SK-N-SH (cell line): ENCODE measurements at regions not wholly inside any gene's neighbourhood (a gene's known extent, or its start where the extent isn't known, plus 50 kb on each side); places are given as distances from the start of the nearest gene placed in this dataset.

ENCODE experiments used
- CTCF ChIA-PET: fragments of 300-600, 350-600 bp; formaldehyde crosslinking; extraction: SDS; loops from one replicate; lab custom pipeline; 2021; lab: Yijun Ruan, JAX
- POLR2A ChIA-PET: fragments of 350-600 bp; sonication (Branson Sonifier 250); formaldehyde crosslinking; extraction: SDS; loops from one replicate; lab custom pipeline; 2020; ENCODE audit warnings: antibody characterized with exemption, inconsistent platforms; lab: Yijun Ruan, JAX
- DNase-seq: peaks from one replicate; pipeline ENCODE4 v3.0.0; 2012
- H2AFZ ChIP-seq: fragments of 200-600 bp; sonication (generic); 2 replicates; pipeline ENCODE4 v1.8.1; 2016; ENCODE audit warnings: antibody characterized with exemption, mild to moderate bottlenecking, low read depth
- H3F3A ChIP-seq: fragments of 200-600 bp; sonication (generic); replicated peaks from 2 replicates; pipeline ENCODE3; 2016; ENCODE audit warnings: antibody characterized with exemption, mild to moderate bottlenecking; ENCODE audit not compliant: insufficient read depth
- H3K27ac ChIP-seq, 2 experiments: fragments of 200-500 bp in 1 of 2; fragments of 200-600 bp in 1 of 2; sonication (Bioruptor generic) in 1 of 2; sonication (generic), shearing (Covaris generic) in 1 of 2; 2 replicates each; pipeline versions ENCODE4 v1.5.1 to v1.6.1; 2014 to 2016; ENCODE audit warnings: low read depth in 2 of 2, inconsistent platforms in 1 of 2, low read length in 1 of 2, mild to moderate bottlenecking in 1 of 2, mixed read lengths in 1 of 2
- H3K27me3 ChIP-seq: fragments of 200-600 bp; sonication (generic), shearing (Covaris generic); 2 replicates; pipeline ENCODE4 v1.6.1; 2016; ENCODE audit warnings: mixed run types; ENCODE audit not compliant: insufficient read depth
- H3K36me3 ChIP-seq, 2 experiments: fragments of 200-500 bp in 1 of 2; fragments of 200-600 bp in 1 of 2; sonication (Bioruptor generic) in 1 of 2; sonication (generic) in 1 of 2; replicated peaks in 1 of 2; 2 replicates each; pipeline versions ENCODE3 to v1.5.1; 2014 to 2016; ENCODE audit warnings: low read length in 1 of 2, mild to moderate bottlenecking in 1 of 2; ENCODE audit not compliant: insufficient read depth in 2 of 2, control insufficient read depth in 1 of 2
- H3K4me1 ChIP-seq, 2 experiments: fragments of 200-500 bp in 1 of 2; fragments of 200-600 bp in 1 of 2; sonication (Bioruptor generic) in 1 of 2; sonication (generic), shearing (Covaris generic) in 1 of 2; 2 replicates each; pipeline versions ENCODE4 v1.5.1 to v1.6.1; 2014 to 2016; ENCODE audit warnings: low read depth in 1 of 2, low read length in 1 of 2, mixed run types in 1 of 2; ENCODE audit not compliant: insufficient read depth in 2 of 2, control insufficient read depth in 1 of 2
- H3K4me2 ChIP-seq: fragments of 200-600 bp; sonication (generic), shearing (Covaris generic); 2 replicates; pipeline ENCODE4 v1.6.1; 2017; ENCODE audit warnings: mixed run types
- H3K4me3 ChIP-seq, 2 experiments: fragments of 200-500 bp in 1 of 2; fragments of 200-600 bp in 1 of 2; sonication (Bioruptor generic) in 1 of 2; sonication (generic), shearing (Covaris generic) in 1 of 2; 2 replicates each; pipeline versions ENCODE4 v1.5.1 to v1.8.1; 2014 to 2016; ENCODE audit warnings: low read depth in 2 of 2, inconsistent platforms in 1 of 2, low read length in 1 of 2, mild to moderate bottlenecking in 1 of 2, mixed read lengths in 1 of 2, moderate library complexity in 1 of 2
- H3K79me2 ChIP-seq: fragments of 200-600 bp; sonication (generic); 2 replicates; pipeline ENCODE4 v1.8.1; 2017; ENCODE audit warnings: mild to moderate bottlenecking; ENCODE audit not compliant: insufficient read depth
- H3K9ac ChIP-seq: fragments of 200-600 bp; sonication (generic); 2 replicates; pipeline ENCODE4 v1.6.1; 2017; ENCODE audit warnings: mixed run types
- H3K9me2 ChIP-seq: fragments of 200-600 bp; sonication (generic); 2 replicates; pipeline ENCODE4 v1.6.1; 2017; ENCODE audit warnings: mixed run types
- H3K9me3 ChIP-seq: fragments of 200-600 bp; sonication (generic); 2 replicates; pipeline ENCODE4 v1.6.1; 2017; ENCODE audit warnings: mixed run types, mild to moderate bottlenecking, moderate library complexity
- H4K20me1 ChIP-seq: fragments of 200-600 bp; sonication (generic); 2 replicates; pipeline ENCODE4 v1.6.1; 2017; ENCODE audit warnings: mild to moderate bottlenecking, mixed run types; ENCODE audit not compliant: insufficient read depth
- CHD2 ChIP-seq: fragments of 150-350 bp; IDR thresholded peaks from 2 replicates; pipeline ENCODE4 v1.6.1; 2018; ENCODE audit warnings: low read length; ENCODE audit not compliant: partially characterized antibody
- ELF1 ChIP-seq: IDR thresholded peaks from 2 replicates; pipeline ENCODE4 v1.4.0; 2012
- EP300 ChIP-seq, 2 experiments: IDR thresholded peaks; 2 replicates each; pipeline versions ENCODE4 v1.4.0 to v1.6.1; 2012; ENCODE audit warnings: borderline replicate concordance in 1 of 2, low read depth in 1 of 2, low read length in 1 of 2
- EZH2phosphoT487 ChIP-seq: fragments of 200-600 bp; sonication (generic); IDR thresholded peaks from 2 replicates; pipeline ENCODE4 v1.6.1; 2017; ENCODE audit warnings: low read depth, mixed run types, mild to moderate bottlenecking, antibody characterized with exemption, moderate library complexity, borderline replicate concordance
- FOSL2 ChIP-seq: IDR thresholded peaks from 2 replicates; pipeline ENCODE4 v1.4.0; 2012; ENCODE audit warnings: low read depth, mild to moderate bottlenecking, moderate library complexity, borderline replicate concordance
- FOXM1 ChIP-seq: IDR thresholded peaks from 2 replicates; pipeline ENCODE4 v1.4.0; 2012; ENCODE audit warnings: low read depth, mild to moderate bottlenecking
- GATA2 ChIP-seq: sonication (generic); formaldehyde crosslinking; IDR thresholded peaks from 2 replicates; pipeline ENCODE4 v1.5.0; 2020; ENCODE audit warnings: mild to moderate bottlenecking, missing genetic modification reagents
- MAX ChIP-seq: IDR thresholded peaks from 2 replicates; pipeline ENCODE4 v1.4.0; 2012; ENCODE audit warnings: low read depth
- NFIC ChIP-seq: IDR thresholded peaks from 2 replicates; pipeline ENCODE4 v1.4.0; 2012; ENCODE audit warnings: borderline replicate concordance
- PBX3 ChIP-seq: IDR thresholded peaks from 2 replicates; pipeline ENCODE4; 2012
- TCF12 ChIP-seq: IDR thresholded peaks from 2 replicates; pipeline ENCODE4 v1.4.0; 2012
- TEAD4 ChIP-seq: IDR thresholded peaks from 2 replicates; pipeline ENCODE4 v1.4.0; 2012; ENCODE audit warnings: mild to moderate bottlenecking, borderline replicate concordance; ENCODE audit not compliant: insufficient read depth
- USF2 ChIP-seq: fragments of 150-350 bp; IDR thresholded peaks from 2 replicates; pipeline ENCODE4 v1.6.1; 2017; ENCODE audit warnings: antibody characterized with exemption, low read length, low read depth, borderline replicate concordance
- WGBS: methylation state at CpG from one replicate; pipeline ENCODE4 v1.1.6; 2017; ENCODE audit warnings: low lambda C conversion rate; 5-methylcytosine and 5-hydroxymethylcytosine counted together
- TF ChIP-seq, protein P1 (sequence below): IDR thresholded peaks from 2 replicates; pipeline ENCODE4 v1.4.0; 2012; ENCODE audit warnings: low read depth, borderline replicate concordance

DNA sequence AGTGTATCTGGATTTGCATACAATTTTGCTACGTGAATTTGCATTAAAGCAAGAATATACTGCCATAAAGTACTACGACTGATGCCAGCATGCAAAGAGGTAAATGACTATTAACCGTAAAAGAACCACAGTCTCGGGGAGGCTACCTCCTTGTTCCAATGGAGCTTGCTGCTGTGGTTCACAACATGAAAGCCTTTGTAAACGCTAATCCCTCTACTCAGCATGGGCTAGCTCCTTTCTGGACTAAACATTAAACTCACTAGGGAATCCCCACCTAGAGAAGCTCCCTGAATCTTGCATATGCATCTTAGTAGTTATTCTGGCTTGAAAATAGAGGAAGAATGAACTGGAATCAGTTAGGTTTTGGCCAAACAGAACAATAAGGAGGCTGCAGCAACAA, 60.5 kb upstream of the ARHGAP32 start:
- Histone ChIP-seq H3K9me3 (no peaks in the 10 kb centered on the region), H4K20me1 (no peaks in the 10 kb centered on the region; the same call in 1 of the 2 replicates), H3K36me3 (no peaks in the 10 kb centered on the region), H2AFZ (no peak overlapping the region), H3K27me3 (no peaks in the 10 kb centered on the region), H3K4me1 (peaks cover 0 to 40% of the 10 kb centered on the region in 2 experiments; a peak in 2 of 4 replicates), H3K79me2 (peaks cover 73% of the 10 kb centered on the region), H3F3A (peaks cover 25% of the 10 kb centered on the region), H3K4me2 (no peak overlapping the region), H3K27ac (no peak overlapping the region), H3K4me3 (no peak overlapping the region), H3K9me2 (no peaks in the 10 kb centered on the region), H3K9ac (no peak overlapping the region)
- CTCF ChIA-PET = interaction anchor here (0.7 kb wide), 1 partner anchor 13 kb away, joined by 3 read pairs; no protein-coding TSS in a partner anchor
- POLR2A ChIA-PET = no interaction called here
- DNase-seq = no peak
- TF ChIP-seq CHD2 = no peak
- WGBS = 98% methylated on average over 5 of the region's 5 CpGs

- 0 out of 2 replicates have a peak, but pooled peaks have one; percentile 15 for TF ChIP-seq TCF12
- peak; percentile 64; the same call in 1 of the 2 replicates for TF ChIP-seq FOSL2
- peak; percentile 32; the same call in 1 of the 2 replicates for TF ChIP-seq PBX3
- TF ChIP-seq MAX = no peak
- Histone ChIP-seq H3F3A (peaks cover 41% of the 10 kb centered on the region), H3K4me3 (peak overlapping the region in 1 of 2 experiments; percentile 3; a peak in 1 of 4 replicates), H3K4me1 (peaks cover 4 to 53% of the 10 kb centered on the region in 2 experiments; a peak in 2 of 4 replicates), H3K27ac (peak overlapping the region in 1 of 2 experiments; percentile 82; a peak in 2 of 4 replicates), H3K9ac (peak overlapping the region; percentile 2; the same call in 1 of the 2 replicates), H2AFZ (no peak overlapping the region), H3K9me2 (no peaks in the 10 kb centered on the region), H3K4me2 (peak overlapping the region; percentile 36), H4K20me1 (no peaks in the 10 kb centered on the region; the same call in 1 of the 2 replicates), H3K9me3 (no peaks in the 10 kb centered on the region), H3K27me3 (no peaks in the 10 kb centered on the region), H3K36me3 (no peaks in the 10 kb centered on the region), H3K79me2 (peaks cover 71% of the 10 kb centered on the region)
- ChIA-PET POLR2A (no interaction called here), CTCF (interaction anchor here (1.1 kb wide), 1 partner anchor 22 kb away, joined by 3 read pairs; no protein-coding TSS in a partner anchor)
- no peak for DNase-seq
- WGBS = 21% methylated on average over 3 of the region's 3 CpGs
Observed at GRCh38 chr11:129251067-129251466, 58.9 kb upstream of the ARHGAP32 start.

- H3K9me3 ChIP-seq = no peaks in the 10 kb centered on the region
- H3K79me2 ChIP-seq = peaks cover 68% of the 10 kb centered on the region
- H3K27me3 ChIP-seq = no peaks in the 10 kb centered on the region
- no peak for DNase-seq
- POLR2A ChIA-PET = no interaction called here
- H3K9ac ChIP-seq = no peak overlapping the region
- TF ChIP-seq ELF1 = no peak
- no peak for TF ChIP-seq EZH2phosphoT487
- TF ChIP-seq GATA2 (CRISPR knock-in tag) = no peak
- no peak for TF ChIP-seq EP300 (IDR thresholded peaks at IDR 0.05; ENCODE audit: borderline replicate concordance in 1 of 2, low read depth in 1 of 2, low read length in 1 of 2)
- no peak for TF ChIP-seq TEAD4
- no peak for TF ChIP-seq USF2
- no peak for TF ChIP-seq FOXM1
- TF ChIP-seq, protein P1, sequence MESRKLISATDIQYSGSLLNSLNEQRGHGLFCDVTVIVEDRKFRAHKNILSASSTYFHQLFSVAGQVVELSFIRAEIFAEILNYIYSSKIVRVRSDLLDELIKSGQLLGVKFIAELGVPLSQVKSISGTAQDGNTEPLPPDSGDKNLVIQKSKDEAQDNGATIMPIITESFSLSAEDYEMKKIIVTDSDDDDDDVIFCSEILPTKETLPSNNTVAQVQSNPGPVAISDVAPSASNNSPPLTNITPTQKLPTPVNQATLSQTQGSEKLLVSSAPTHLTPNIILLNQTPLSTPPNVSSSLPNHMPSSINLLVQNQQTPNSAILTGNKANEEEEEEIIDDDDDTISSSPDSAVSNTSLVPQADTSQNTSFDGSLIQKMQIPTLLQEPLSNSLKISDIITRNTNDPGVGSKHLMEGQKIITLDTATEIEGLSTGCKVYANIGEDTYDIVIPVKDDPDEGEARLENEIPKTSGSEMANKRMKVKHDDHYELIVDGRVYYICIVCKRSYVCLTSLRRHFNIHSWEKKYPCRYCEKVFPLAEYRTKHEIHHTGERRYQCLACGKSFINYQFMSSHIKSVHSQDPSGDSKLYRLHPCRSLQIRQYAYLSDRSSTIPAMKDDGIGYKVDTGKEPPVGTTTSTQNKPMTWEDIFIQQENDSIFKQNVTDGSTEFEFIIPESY = no peak
- no peak for TF ChIP-seq NFIC
- CTCF ChIA-PET = no interaction called here
- H4K20me1 ChIP-seq = no peaks in the 10 kb centered on the region; the same call in 1 of the 2 replicates
- no peak overlapping the region for H2AFZ ChIP-seq
- WGBS = 100% methylated on average over 2 of the region's 2 CpGs
- H3K4me1 ChIP-seq = peaks cover 4 to 53% of the 10 kb centered on the region in 2 experiments; a peak in 2 of 4 replicates
- no peaks in the 10 kb centered on the region for H3K9me2 ChIP-seq
- H3K27ac ChIP-seq = peak overlapping the region in 1 of 2 experiments; percentile 82; a peak in 3 of 4 replicates
- peak overlapping the region; percentile 36; the same call in 1 of the 2 replicates for H3K4me2 ChIP-seq
- no peaks in the 10 kb centered on the region for H3K36me3 ChIP-seq
- H3K4me3 ChIP-seq = no peak overlapping the region
- peaks cover 45% of the 10 kb centered on the region for H3F3A ChIP-seq
Observed at GRCh38 chr11:129249923-129250322, 57.8 kb upstream of the ARHGAP32 start.
